ENCODE measurements at regions not wholly inside any gene's neighbourhood (a gene's known extent, or its start where the extent isn't known, plus 50 kb on each side); places are given as distances from the start of the nearest gene placed in this dataset.

DNA sequence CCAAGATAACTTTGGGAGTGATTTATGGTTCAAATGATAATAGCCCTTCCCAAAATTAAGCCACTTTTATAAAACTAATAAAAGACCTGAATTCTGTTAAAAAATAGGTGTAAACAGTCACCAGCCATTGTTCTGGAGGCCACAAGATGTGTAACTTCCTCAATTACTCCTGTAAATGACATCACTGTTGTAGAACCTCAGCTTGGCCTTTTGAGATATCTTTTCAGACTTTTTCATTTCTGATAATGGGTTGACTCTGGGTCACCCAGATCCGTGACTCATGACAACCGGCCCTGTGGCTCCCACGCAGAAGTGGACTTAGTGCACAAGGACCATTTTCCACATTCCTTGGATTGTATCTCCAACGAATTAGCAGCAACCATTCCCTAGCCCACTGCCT lies 106.6 kb downstream of the DKK1 start:
- TF ChIP-seq POLR2AphosphoS5 (IDR thresholded peaks at IDR 0.05; ENCODE audit: insufficient read depth in 1 of 2, low read depth in 1 of 2) (no peak), POLR2A (IDR thresholded peaks at IDR 0.05) (no peak)
- TF ChIP-seq, protein P1, sequence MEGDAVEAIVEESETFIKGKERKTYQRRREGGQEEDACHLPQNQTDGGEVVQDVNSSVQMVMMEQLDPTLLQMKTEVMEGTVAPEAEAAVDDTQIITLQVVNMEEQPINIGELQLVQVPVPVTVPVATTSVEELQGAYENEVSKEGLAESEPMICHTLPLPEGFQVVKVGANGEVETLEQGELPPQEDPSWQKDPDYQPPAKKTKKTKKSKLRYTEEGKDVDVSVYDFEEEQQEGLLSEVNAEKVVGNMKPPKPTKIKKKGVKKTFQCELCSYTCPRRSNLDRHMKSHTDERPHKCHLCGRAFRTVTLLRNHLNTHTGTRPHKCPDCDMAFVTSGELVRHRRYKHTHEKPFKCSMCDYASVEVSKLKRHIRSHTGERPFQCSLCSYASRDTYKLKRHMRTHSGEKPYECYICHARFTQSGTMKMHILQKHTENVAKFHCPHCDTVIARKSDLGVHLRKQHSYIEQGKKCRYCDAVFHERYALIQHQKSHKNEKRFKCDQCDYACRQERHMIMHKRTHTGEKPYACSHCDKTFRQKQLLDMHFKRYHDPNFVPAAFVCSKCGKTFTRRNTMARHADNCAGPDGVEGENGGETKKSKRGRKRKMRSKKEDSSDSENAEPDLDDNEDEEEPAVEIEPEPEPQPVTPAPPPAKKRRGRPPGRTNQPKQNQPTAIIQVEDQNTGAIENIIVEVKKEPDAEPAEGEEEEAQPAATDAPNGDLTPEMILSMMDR (IDR thresholded peaks at IDR 0.05): no peak

All from vagina (tissue), 2 donors.